GM18499 (cell line): ENCODE measurements at regions not wholly inside any gene's neighbourhood (a gene's known extent, or its start where the extent isn't known, plus 50 kb on each side); places are given as distances from the start of the nearest gene placed in this dataset.

Source experiments
- ATAC-seq: cut with Tn5 transposase; IDR thresholded peaks from one replicate; pipeline ENCODE4 v1.9.1; 2021; ENCODE audit warnings: moderate number of reproducible peaks; ENCODE audit not compliant: insufficient read depth, unreplicated experiment

DNA sequence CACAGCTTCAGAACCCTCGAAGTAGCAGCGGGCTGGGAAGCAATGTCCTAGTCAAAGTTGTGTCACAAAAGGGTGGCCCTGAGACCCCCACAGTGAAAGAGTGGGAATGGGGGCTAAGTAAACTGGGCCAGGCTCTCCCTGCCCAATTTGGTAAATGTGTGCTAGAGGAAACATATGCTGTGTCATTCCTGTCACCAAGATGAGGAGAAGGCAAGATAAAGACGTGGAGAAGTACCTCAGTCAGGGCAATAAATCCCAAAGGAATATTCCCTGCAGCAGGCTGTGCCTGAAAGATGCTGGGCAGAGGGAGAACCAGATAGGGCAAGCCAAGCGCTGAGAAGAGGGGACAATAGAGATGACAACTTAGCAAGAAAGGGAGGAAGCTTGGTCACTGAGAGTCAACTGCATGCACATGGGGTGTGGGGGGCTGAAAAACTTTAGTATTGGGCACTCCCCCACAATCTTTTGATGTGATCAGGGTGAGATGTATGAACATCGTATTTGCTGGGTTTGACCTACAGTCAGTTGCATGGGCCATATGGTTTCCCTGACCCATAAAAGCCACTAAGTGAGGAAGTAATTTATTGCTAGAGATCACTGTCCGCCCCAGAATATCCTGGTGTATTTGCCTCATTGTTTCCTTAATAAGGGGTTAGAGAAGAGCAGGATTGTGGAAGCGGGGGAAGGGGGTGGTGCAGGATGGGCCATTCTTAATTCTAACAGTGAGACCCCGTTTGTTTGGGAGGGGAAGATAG lies 49.9 kb upstream of the CXCR4 start:
- no peak for ATAC-seq
